ENCODE measurements at regions not wholly inside any gene's neighbourhood (a gene's known extent, or its start where the extent isn't known, plus 50 kb on each side); places are given as distances from the start of the nearest gene placed in this dataset.

GRCh38 chr2:23065210-23065609 is 319.8 kb upstream of the KLHL29 start:
- no peak overlapping the region for H3K27ac ChIP-seq (ENCODE audit: low read length)
- TF ChIP-seq, protein P1, sequence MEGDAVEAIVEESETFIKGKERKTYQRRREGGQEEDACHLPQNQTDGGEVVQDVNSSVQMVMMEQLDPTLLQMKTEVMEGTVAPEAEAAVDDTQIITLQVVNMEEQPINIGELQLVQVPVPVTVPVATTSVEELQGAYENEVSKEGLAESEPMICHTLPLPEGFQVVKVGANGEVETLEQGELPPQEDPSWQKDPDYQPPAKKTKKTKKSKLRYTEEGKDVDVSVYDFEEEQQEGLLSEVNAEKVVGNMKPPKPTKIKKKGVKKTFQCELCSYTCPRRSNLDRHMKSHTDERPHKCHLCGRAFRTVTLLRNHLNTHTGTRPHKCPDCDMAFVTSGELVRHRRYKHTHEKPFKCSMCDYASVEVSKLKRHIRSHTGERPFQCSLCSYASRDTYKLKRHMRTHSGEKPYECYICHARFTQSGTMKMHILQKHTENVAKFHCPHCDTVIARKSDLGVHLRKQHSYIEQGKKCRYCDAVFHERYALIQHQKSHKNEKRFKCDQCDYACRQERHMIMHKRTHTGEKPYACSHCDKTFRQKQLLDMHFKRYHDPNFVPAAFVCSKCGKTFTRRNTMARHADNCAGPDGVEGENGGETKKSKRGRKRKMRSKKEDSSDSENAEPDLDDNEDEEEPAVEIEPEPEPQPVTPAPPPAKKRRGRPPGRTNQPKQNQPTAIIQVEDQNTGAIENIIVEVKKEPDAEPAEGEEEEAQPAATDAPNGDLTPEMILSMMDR (IDR thresholded peaks at IDR 0.05; ENCODE audit: low read depth, low read length) = no peak
- no peak for TF ChIP-seq EZH2phosphoT487 (IDR thresholded peaks at IDR 0.05; ENCODE audit: low read depth)

GRCh38 chr2:23065936-23066335 is 319.0 kb upstream of the KLHL29 start:
- H3K9me3 ChIP-seq (ENCODE audit: insufficient read depth, low read length) = no peaks in the 10 kb centered on the region
- H3K27ac ChIP-seq (ENCODE audit: low read length) = no peak overlapping the region
- TF ChIP-seq EZH2phosphoT487 (IDR thresholded peaks at IDR 0.05; ENCODE audit: low read depth) = no peak
- no peaks in the 10 kb centered on the region for H3K79me2 ChIP-seq (ENCODE audit: low read length)
- H3K4me3 ChIP-seq (ENCODE audit: low read length) = no peak overlapping the region
- H3K4me1 ChIP-seq (ENCODE audit: low read length) = no peaks in the 10 kb centered on the region
- H2AFZ ChIP-seq (ENCODE audit: low read depth, low read length) = no peak overlapping the region
- no peak overlapping the region for H3K4me2 ChIP-seq (ENCODE audit: low read length)
- no peaks in the 10 kb centered on the region for H4K20me1 ChIP-seq (ENCODE audit: insufficient read depth, low read length)
- H3K36me3 ChIP-seq (replicated peaks; ENCODE audit: low read depth, low read length) = no peaks in the 10 kb centered on the region
- H3K27me3 ChIP-seq (ENCODE audit: low read depth, low read length) = no peaks in the 10 kb centered on the region
- no peak overlapping the region for H3K9ac ChIP-seq (ENCODE audit: low read length)

More at GRCh38 chr2:23065210-23065609, 319.8 kb upstream of the KLHL29 start:
- no peaks in the 10 kb centered on the region for H3K4me1 ChIP-seq (ENCODE audit: low read length)
- H3K4me3 ChIP-seq (ENCODE audit: low read length) = no peak overlapping the region
- H3K9ac ChIP-seq (ENCODE audit: low read length) = no peak overlapping the region
- H3K4me2 ChIP-seq (ENCODE audit: low read length) = no peak overlapping the region
- H3K27me3 ChIP-seq (ENCODE audit: low read depth, low read length) = no peaks in the 10 kb centered on the region
- H4K20me1 ChIP-seq (ENCODE audit: insufficient read depth, low read length) = no peaks in the 10 kb centered on the region
- H3K36me3 ChIP-seq (replicated peaks; ENCODE audit: low read depth, low read length) = no peaks in the 10 kb centered on the region
- H3K9me3 ChIP-seq (ENCODE audit: insufficient read depth, low read length) = no peaks in the 10 kb centered on the region
- no peaks in the 10 kb centered on the region for H3K79me2 ChIP-seq (ENCODE audit: low read length)
- H2AFZ ChIP-seq (ENCODE audit: low read depth, low read length) = no peak overlapping the region

DNA sequence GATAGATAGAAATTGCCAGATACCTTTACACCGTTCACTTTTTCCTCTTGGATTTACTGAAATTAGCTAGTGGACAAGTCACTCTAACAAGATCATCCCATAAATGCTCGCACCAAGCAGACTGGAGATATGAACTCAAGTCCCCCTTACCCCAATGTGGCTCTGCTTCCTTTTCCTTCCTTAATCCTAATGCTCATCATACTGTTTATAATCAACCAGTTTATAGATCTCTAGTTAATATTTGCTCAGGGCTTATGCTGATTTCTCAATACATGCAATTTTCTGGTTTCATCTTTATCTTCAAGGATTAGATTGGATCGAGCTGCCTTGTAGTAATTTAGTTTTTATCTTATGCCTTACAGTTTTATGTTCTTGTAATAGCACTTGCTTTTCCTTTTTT is 318.3 kb upstream of the KLHL29 start:
- no peaks in the 10 kb centered on the region for H4K20me1 ChIP-seq (ENCODE audit: insufficient read depth, low read length)
- H3K79me2 ChIP-seq (ENCODE audit: low read length) = no peaks in the 10 kb centered on the region

GRCh38 chr2:23069156-23069555 is 315.8 kb upstream of the KLHL29 start:
- H2AFZ ChIP-seq (ENCODE audit: low read depth, low read length) = no peak overlapping the region
- H3K4me3 ChIP-seq (ENCODE audit: low read length) = no peak overlapping the region
- no peaks in the 10 kb centered on the region for H3K4me1 ChIP-seq (ENCODE audit: low read length)
- no peaks in the 10 kb centered on the region for H3K9me3 ChIP-seq (ENCODE audit: insufficient read depth, low read length)
- no peak for TF ChIP-seq EZH2phosphoT487 (IDR thresholded peaks at IDR 0.05; ENCODE audit: low read depth)
- TF ChIP-seq, protein P1 (IDR thresholded peaks at IDR 0.05; ENCODE audit: low read depth, low read length) = no peak
- no peak overlapping the region for H3K9ac ChIP-seq (ENCODE audit: low read length)
- H3K27ac ChIP-seq (ENCODE audit: low read length) = no peak overlapping the region
- H4K20me1 ChIP-seq (ENCODE audit: insufficient read depth, low read length) = no peaks in the 10 kb centered on the region
- H3K4me2 ChIP-seq (ENCODE audit: low read length) = no peak overlapping the region
- H3K36me3 ChIP-seq (replicated peaks; ENCODE audit: low read depth, low read length) = no peaks in the 10 kb centered on the region
- H3K27me3 ChIP-seq (ENCODE audit: low read depth, low read length) = no peaks in the 10 kb centered on the region
- H3K79me2 ChIP-seq (ENCODE audit: low read length) = no peaks in the 10 kb centered on the region

More for the DNA sequence above, 318.3 kb upstream of the KLHL29 start:
- no peaks in the 10 kb centered on the region for H3K9me3 ChIP-seq (ENCODE audit: insufficient read depth, low read length)
- no peak overlapping the region for H3K27ac ChIP-seq (ENCODE audit: low read length)
- H3K27me3 ChIP-seq (ENCODE audit: low read depth, low read length) = no peaks in the 10 kb centered on the region
- H3K4me3 ChIP-seq (ENCODE audit: low read length) = no peak overlapping the region
- no peak overlapping the region for H3K4me2 ChIP-seq (ENCODE audit: low read length)
- no peaks in the 10 kb centered on the region for H3K4me1 ChIP-seq (ENCODE audit: low read length)
- TF ChIP-seq, protein P1 (IDR thresholded peaks at IDR 0.05; ENCODE audit: low read depth, low read length) = no peak
- no peak for TF ChIP-seq EZH2phosphoT487 (IDR thresholded peaks at IDR 0.05; ENCODE audit: low read depth)
- H2AFZ ChIP-seq (ENCODE audit: low read depth, low read length) = no peak overlapping the region
- H3K9ac ChIP-seq (ENCODE audit: low read length) = no peak overlapping the region
- H3K36me3 ChIP-seq (replicated peaks; ENCODE audit: low read depth, low read length) = no peaks in the 10 kb centered on the region

DNA sequence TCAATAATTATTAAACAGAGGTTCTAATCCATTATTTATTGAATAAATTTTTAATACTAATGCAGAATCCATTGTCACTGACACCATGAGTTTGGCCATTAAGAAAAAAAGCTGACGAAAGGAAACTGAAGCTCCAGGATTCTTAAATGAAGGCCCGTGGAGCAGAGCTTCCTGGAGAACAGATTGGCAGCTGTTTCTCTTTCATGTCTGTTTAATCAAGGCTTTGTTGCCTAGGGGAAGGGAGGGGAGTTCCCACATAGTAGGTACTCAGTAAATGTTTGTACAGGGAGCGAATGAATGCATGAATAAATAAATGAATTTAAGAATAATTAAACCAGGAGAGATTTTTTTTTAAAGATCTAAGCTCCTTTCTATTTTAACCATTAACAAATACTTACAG is 315.1 kb upstream of the KLHL29 start:
- H3K27me3 ChIP-seq (ENCODE audit: low read depth, low read length) = no peaks in the 10 kb centered on the region
- no peak overlapping the region for H2AFZ ChIP-seq (ENCODE audit: low read depth, low read length)
- H3K79me2 ChIP-seq (ENCODE audit: low read length) = no peaks in the 10 kb centered on the region
- no peaks in the 10 kb centered on the region for H4K20me1 ChIP-seq (ENCODE audit: insufficient read depth, low read length)
- H3K4me1 ChIP-seq (ENCODE audit: low read length) = no peaks in the 10 kb centered on the region
- no peak overlapping the region for H3K4me2 ChIP-seq (ENCODE audit: low read length)
- H3K9me3 ChIP-seq (ENCODE audit: insufficient read depth, low read length) = no peaks in the 10 kb centered on the region
- H3K36me3 ChIP-seq (replicated peaks; ENCODE audit: low read depth, low read length) = no peaks in the 10 kb centered on the region
- H3K9ac ChIP-seq (ENCODE audit: low read length) = no peak overlapping the region
- H3K4me3 ChIP-seq (ENCODE audit: low read length) = no peak overlapping the region
- no peak overlapping the region for H3K27ac ChIP-seq (ENCODE audit: low read length)
- TF ChIP-seq, protein P1 (IDR thresholded peaks at IDR 0.05; ENCODE audit: low read depth, low read length) = no peak
- TF ChIP-seq EZH2phosphoT487 (IDR thresholded peaks at IDR 0.05; ENCODE audit: low read depth) = no peak
